PC-9 (cell line): ENCODE measurements at regions not wholly inside any gene's neighbourhood (a gene's known extent, or its start where the extent isn't known, plus 50 kb on each side); places are given as distances from the start of the nearest gene placed in this dataset.

Experiments used
- BruUV-seq: library from RNA; stranded (reverse); fragments of 400-500 nt; replicated peaks from 2 replicates; lab custom pipeline; 2021; lab: Mats Ljungman, UMichigan
- CTCF ChIA-PET: fragments of 300-600 bp; sonication (Branson Sonifier 250); formaldehyde crosslinking; loops from one replicate; lab custom pipeline; 2022; ENCODE audit warnings: antibody characterized with exemption; lab: Charles Lee
- POLR2A ChIA-PET: fragments of 300-600 bp; sonication (Branson Sonifier 250); formaldehyde crosslinking; loops from one replicate; lab custom pipeline; 2022; ENCODE audit warnings: antibody characterized with exemption; ENCODE audit not compliant: unreplicated experiment; lab: Charles Lee
- DNase-seq, 2 experiments: peaks; one replicate each; pipeline versions ENCODE4 v3.0.0 to v3.0.0-alpha.2; 2015 to 2022; ENCODE audit warnings: mixed read lengths in 1 of 2
- H2AFZ ChIP-seq: fragments of 200-600 bp; sonication (generic); 2 replicates; pipeline ENCODE4 v1.8.1; 2017; ENCODE audit warnings: antibody characterized with exemption
- H3F3A ChIP-seq: fragments of 200-600 bp; sonication (generic); 2 replicates; pipeline ENCODE4 v1.8.1; 2017; ENCODE audit warnings: antibody characterized with exemption, mild to moderate bottlenecking, low read depth; ENCODE audit not compliant: insufficient read depth
- H3K27ac ChIP-seq: fragments of 200-600 bp; sonication (generic); 2 replicates; pipeline ENCODE4 v1.6.1; 2016; ENCODE audit warnings: mixed run types
- H3K27me3 ChIP-seq: fragments of 200-600 bp; sonication (generic); 2 replicates; pipeline ENCODE4 v1.6.1; 2016; ENCODE audit warnings: low read depth, mixed run types; ENCODE audit not compliant: insufficient read depth
- H3K36me3 ChIP-seq: fragments of 200-600 bp; sonication (generic); 2 replicates; pipeline ENCODE4 v1.6.1; 2016; ENCODE audit warnings: low read depth, mixed run types
- H3K4me1 ChIP-seq: fragments of 200-600 bp; sonication (generic); replicated peaks from 2 replicates; pipeline ENCODE4 v1.6.1; 2016; ENCODE audit warnings: mixed run types; ENCODE audit not compliant: insufficient read depth
- H3K4me2 ChIP-seq: fragments of 200-600 bp; sonication (generic); 2 replicates; pipeline ENCODE4 v1.6.1; 2017; ENCODE audit warnings: mixed run types
- H3K4me3 ChIP-seq: fragments of 200-600 bp; sonication (generic); 2 replicates; pipeline ENCODE4 v1.6.1; 2016; ENCODE audit warnings: mixed run types
- H3K79me2 ChIP-seq: fragments of 200-600 bp; sonication (generic); 2 replicates; pipeline ENCODE4 v1.6.1; 2017; ENCODE audit warnings: low read depth, mixed run types
- H3K9me2 ChIP-seq: fragments of 200-600 bp; sonication (generic); 2 replicates; pipeline ENCODE4 v1.8.1; 2017; ENCODE audit warnings: mild to moderate bottlenecking; ENCODE audit not compliant: insufficient read depth
- H3K9me3 ChIP-seq: fragments of 200-600 bp; sonication (generic); 2 replicates; pipeline ENCODE4 v1.8.1; 2016; ENCODE audit warnings: low read depth; ENCODE audit not compliant: insufficient read depth
- H4K20me1 ChIP-seq: fragments of 200-600 bp; sonication (generic); 2 replicates; pipeline ENCODE4 v1.8.1; 2017; ENCODE audit not compliant: insufficient read depth
- CTCF ChIP-seq: fragments of 200-600 bp; sonication (generic); conservative IDR thresholded peaks from 2 replicates; pipeline ENCODE4 v1.6.1; 2017; ENCODE audit warnings: mixed run types, antibody characterized with exemption, mild to moderate bottlenecking, moderate library complexity
- EZH2 ChIP-seq: fragments of 200-600 bp; sonication (generic); IDR thresholded peaks from 2 replicates; pipeline ENCODE4 v1.8.0; 2017; ENCODE audit warnings: antibody characterized with exemption, low read depth
- intact Hi-C: fragments of 100-400 bp; cut with micrococcal nuclease; formaldehyde crosslinking; loops from one replicate; pipeline ENCODE4 v1.10.0; 2022; ENCODE audit not compliant: unreplicated experiment

- no peak for DNase-seq
- Histone ChIP-seq H3K9me3 (no peaks in the 10 kb centered on the region), H2AFZ (no peak overlapping the region), H3K27ac (no peak overlapping the region), H3K4me2 (no peak overlapping the region), H3K4me3 (no peak overlapping the region), H3F3A (peaks cover 8% of the 10 kb centered on the region; the same call in 1 of the 2 replicates), H3K36me3 (no peaks in the 10 kb centered on the region), H3K79me2 (no peaks in the 10 kb centered on the region), H3K9me2 (no peaks in the 10 kb centered on the region), H3K27me3 (no peaks in the 10 kb centered on the region), H3K4me1 (peaks cover 11% of the 10 kb centered on the region), H4K20me1 (no peaks in the 10 kb centered on the region)
- intact Hi-C loops = no loop called here
- no TSS peak for BruUV-seq
- no peak for TF ChIP-seq CTCF
- TF ChIP-seq EZH2 = no peak
- POLR2A ChIA-PET = no interaction called here
- CTCF ChIA-PET = no interaction called here
Observed at GRCh38 chr2:45293182-45293581, 283.9 kb upstream of the SIX2 start.

GRCh38 chr2:45291296-45291701 is 282.0 kb upstream of the SIX2 start:
- POLR2A ChIA-PET = no interaction called here
- no peaks in the 10 kb centered on the region for H4K20me1 ChIP-seq
- intact Hi-C loops = no loop called here

GRCh38 chr2:45289997-45290709 is 280.9 kb upstream of the SIX2 start:
- Histone ChIP-seq H3K27ac (no peak overlapping the region), H3K9me3 (peaks cover 4% of the 10 kb centered on the region), H3K27me3 (no peaks in the 10 kb centered on the region), H3K4me3 (no peak overlapping the region), H3K4me2 (no peak overlapping the region), H3F3A (peaks cover 16% of the 10 kb centered on the region), H3K4me1 (peaks cover 30% of the 10 kb centered on the region), H3K79me2 (no peaks in the 10 kb centered on the region), H3K9me2 (no peaks in the 10 kb centered on the region), H3K36me3 (no peaks in the 10 kb centered on the region), H4K20me1 (no peaks in the 10 kb centered on the region), H2AFZ (no peak overlapping the region)
- ChIA-PET POLR2A (no interaction called here), CTCF (no interaction called here)
- TF ChIP-seq EZH2 = no peak
- no peak for TF ChIP-seq CTCF
- DNase-seq = no peak
- BruUV-seq = no TSS peak
- intact Hi-C loops = no loop called here

More at GRCh38 chr2:45291296-45291701, 282.0 kb upstream of the SIX2 start:
- no peak for DNase-seq
- Histone ChIP-seq H3K9me2 (no peaks in the 10 kb centered on the region), H3K27me3 (no peaks in the 10 kb centered on the region), H2AFZ (no peak overlapping the region), H3K79me2 (no peaks in the 10 kb centered on the region), H3K4me2 (no peak overlapping the region), H3K36me3 (no peaks in the 10 kb centered on the region), H3K9me3 (no peaks in the 10 kb centered on the region), H3K27ac (no peak overlapping the region), H3K4me1 (peaks cover 19% of the 10 kb centered on the region), H3K4me3 (no peak overlapping the region), H3F3A (peaks cover 10% of the 10 kb centered on the region; the same call in 1 of the 2 replicates)
- CTCF ChIA-PET = no interaction called here
- BruUV-seq = no TSS peak
- no peak for TF ChIP-seq EZH2
- no peak for TF ChIP-seq CTCF
